GM12892 (cell line): ENCODE measurements at regions not wholly inside any gene's neighbourhood (a gene's known extent, or its start where the extent isn't known, plus 50 kb on each side); places are given as distances from the start of the nearest gene placed in this dataset.

Experiments
- DNase-seq: peaks from one replicate; pipeline ENCODE4 v3.0.0; 2011; ENCODE audit not compliant: insufficient read length
- FAIRE-seq: peaks from 2 replicates; lab custom pipeline; 2011; peaks lifted over from hg19 to GRCh38; lab: Jason Lieb, UNC
- POLR2A ChIP-seq: IDR thresholded peaks from 2 replicates; pipeline ENCODE4 v1.6.1; 2011; ENCODE audit warnings: low read depth, low read length, control low read depth
- POLR2AphosphoS5 ChIP-seq: IDR thresholded peaks from 2 replicates; pipeline ENCODE4 v1.6.1; 2011; ENCODE audit warnings: low read depth, low read length, control low read depth
- TAF1 ChIP-seq: IDR thresholded peaks from 2 replicates; pipeline ENCODE4 v1.6.1; 2011; ENCODE audit warnings: low read depth, mild to moderate bottlenecking, control low read depth, low read length, borderline replicate concordance

DNA sequence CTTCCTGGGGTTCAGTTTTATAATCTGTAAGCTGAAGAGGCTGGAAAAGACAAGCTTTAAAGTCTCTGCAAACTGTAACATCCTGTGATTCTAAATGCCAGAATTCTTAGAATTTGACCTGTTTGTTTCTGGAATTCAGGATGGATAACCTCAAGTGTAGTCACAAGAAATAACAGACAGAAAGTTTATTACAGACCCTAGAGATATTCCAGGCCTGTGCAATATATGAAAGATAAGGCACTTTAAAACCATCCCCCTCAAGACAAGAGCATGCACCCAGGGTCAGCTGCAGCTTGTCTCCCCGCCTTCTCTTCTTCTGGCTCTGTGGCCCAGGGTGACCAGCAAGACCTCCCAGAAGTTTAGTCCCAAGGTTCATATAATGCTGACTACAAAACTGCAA lies 298.7 kb upstream of the ACVR2A start:
- TF ChIP-seq TAF1, result no peak
- no peak for TF ChIP-seq POLR2A
- TF ChIP-seq POLR2AphosphoS5, result no peak
- DNase-seq, result no peak
- no peak for FAIRE-seq

DNA sequence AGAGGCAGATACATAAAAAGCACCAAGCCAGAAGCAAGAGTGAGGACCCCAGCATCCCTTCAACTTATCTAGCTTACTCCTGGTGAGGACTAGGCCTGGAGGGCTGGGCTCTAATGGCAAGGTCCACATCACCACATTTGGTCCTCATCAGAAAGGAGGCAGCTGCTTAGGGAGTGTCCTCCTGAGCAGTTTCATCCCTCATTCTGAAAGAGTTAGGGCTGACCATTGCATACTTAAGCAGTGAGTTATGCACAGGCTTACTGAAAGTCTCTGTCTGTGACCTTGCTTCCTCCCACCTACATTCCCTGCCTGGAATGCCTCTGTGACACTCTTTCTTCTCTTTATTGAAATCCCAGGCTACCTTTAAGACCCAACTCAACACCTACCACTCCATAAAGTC lies 301.8 kb upstream of the ACVR2A start:
- TF ChIP-seq POLR2AphosphoS5, result no peak
- TF ChIP-seq TAF1, result no peak
- FAIRE-seq (no peak), DNase-seq (no peak)

- TF ChIP-seq POLR2A (no peak), TAF1 (no peak), POLR2AphosphoS5 (no peak)
- DNase-seq, result no peak
- no peak for FAIRE-seq
Measured at GRCh38 chr2:147542351-147542750, 302.5 kb upstream of the ACVR2A start.

- DNase-seq (no peak), FAIRE-seq (no peak)
- TF ChIP-seq POLR2AphosphoS5 (no peak), TAF1 (no peak), POLR2A (no peak)
Measured at GRCh38 chr2:147541314-147541713, 303.5 kb upstream of the ACVR2A start.

- no peak for DNase-seq
- TF ChIP-seq POLR2A, result no peak
- FAIRE-seq, result no peak
Measured at GRCh38 chr2:147538821-147539220, 306.0 kb upstream of the ACVR2A start.

DNA sequence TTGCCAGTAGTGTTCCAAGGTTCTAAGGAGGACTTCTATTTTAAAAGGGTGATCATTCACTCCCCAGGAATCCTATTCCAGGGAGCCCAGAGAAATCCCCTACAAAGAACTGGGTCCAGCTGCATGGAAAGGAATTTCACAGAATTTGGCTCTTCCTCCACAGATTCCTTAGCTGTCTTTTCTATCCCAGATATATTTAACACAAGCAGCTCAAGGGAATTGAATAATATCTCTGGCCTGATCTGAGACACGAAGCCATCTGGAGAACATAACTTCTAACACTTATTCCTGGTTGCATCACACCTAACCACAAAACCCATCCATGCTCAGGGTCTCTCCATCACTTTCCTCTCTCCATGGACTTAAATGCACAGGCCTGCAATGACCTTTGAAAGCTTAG lies 306.7 kb upstream of the ACVR2A start:
- DNase-seq (no peak), FAIRE-seq (no peak)
- no peak for TF ChIP-seq POLR2AphosphoS5
- no peak for TF ChIP-seq POLR2A
- TF ChIP-seq TAF1, result no peak

- TF ChIP-seq POLR2A, result no peak
- no peak for TF ChIP-seq POLR2AphosphoS5
- DNase-seq (no peak), FAIRE-seq (no peak)
Measured at GRCh38 chr2:147531269-147531668, 313.6 kb upstream of the ACVR2A start.

- no peak for TF ChIP-seq TAF1
- no peak for TF ChIP-seq POLR2AphosphoS5
- TF ChIP-seq POLR2A, result no peak
- FAIRE-seq (no peak), DNase-seq (no peak)
Measured at GRCh38 chr2:147530033-147530432, 314.8 kb upstream of the ACVR2A start.

- FAIRE-seq (no peak), DNase-seq (no peak)
- no peak for TF ChIP-seq POLR2A
Measured at GRCh38 chr2:147525819-147526489, 318.9 kb upstream of the ACVR2A start.

- TF ChIP-seq POLR2A (no peak), POLR2AphosphoS5 (no peak), TAF1 (no peak)
- FAIRE-seq (no peak), DNase-seq (no peak)
Measured at GRCh38 chr2:147524912-147525311, 319.9 kb upstream of the ACVR2A start.

DNA sequence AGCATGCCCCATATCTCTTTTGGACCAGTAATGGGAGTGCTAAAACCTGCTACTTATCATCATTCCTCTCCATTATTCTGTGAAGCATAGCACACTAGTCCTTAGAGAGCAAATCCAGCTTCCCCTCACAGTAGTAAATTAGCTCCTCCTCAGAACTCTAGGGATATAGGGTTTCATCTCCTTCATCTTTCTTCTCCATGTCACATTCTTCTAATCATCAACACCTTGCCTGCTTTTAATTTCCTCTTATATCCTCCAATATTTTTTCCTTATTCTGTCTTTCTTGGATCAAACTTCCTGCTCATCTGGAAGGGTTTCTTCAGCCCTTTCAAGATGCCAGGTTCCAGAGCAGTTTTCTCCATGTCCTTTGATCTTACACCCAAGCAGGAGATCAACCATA lies 321.4 kb upstream of the ACVR2A start:
- TF ChIP-seq TAF1, result no peak
- no peak for TF ChIP-seq POLR2A
- TF ChIP-seq POLR2AphosphoS5, result no peak
- DNase-seq (no peak), FAIRE-seq (no peak)

DNA sequence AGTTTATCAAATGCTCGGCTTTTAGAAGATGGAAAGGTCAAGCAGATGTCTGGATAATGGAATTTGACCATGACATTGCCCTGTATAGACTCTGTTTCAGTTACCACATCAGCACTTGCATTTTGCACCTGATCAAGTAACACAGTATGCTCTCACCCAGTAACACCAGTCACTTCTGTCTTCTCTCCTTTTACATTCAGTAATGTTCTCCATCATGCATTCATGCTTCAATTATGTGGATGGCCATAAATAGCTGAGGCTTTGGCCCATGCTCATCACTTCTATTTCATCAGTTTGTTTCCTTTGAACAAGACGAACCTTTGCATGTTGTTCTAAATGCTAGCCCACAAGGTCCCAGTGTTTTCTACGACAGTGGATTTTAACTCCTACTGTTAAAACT lies 322.9 kb upstream of the ACVR2A start:
- TF ChIP-seq POLR2A (no peak), TAF1 (no peak), POLR2AphosphoS5 (no peak)
- FAIRE-seq (no peak), DNase-seq (no peak)

- DNase-seq (no peak), FAIRE-seq (no peak)
- TF ChIP-seq POLR2AphosphoS5 (no peak), TAF1 (no peak), POLR2A (no peak)
Measured at GRCh38 chr2:147520817-147521216, 324.0 kb upstream of the ACVR2A start.

DNA sequence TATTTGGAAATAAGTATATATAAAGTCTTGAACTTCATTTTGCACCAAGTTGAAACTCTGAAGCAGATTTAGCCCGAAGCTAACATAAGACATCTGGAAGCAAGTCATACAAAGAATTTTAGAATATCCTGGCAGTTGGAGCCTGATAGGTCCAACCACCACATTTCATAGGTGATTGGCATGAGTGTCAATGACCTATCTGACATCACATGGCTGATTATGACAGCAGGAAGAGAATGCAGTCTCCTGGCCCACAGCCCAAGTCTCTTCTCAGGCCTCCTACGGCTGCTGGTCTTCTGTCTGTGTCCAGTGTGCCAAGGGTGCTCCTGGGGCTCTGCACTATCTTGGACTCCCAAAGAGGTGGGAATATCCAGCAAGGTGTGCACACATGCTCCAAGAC lies 325.7 kb upstream of the ACVR2A start:
- FAIRE-seq (no peak), DNase-seq (no peak)
- TF ChIP-seq POLR2A (no peak), TAF1 (no peak), POLR2AphosphoS5 (no peak)
